ENCODE measurements at regions not wholly inside any gene's neighbourhood (a gene's known extent, or its start where the extent isn't known, plus 50 kb on each side); places are given as distances from the start of the nearest gene placed in this dataset.

- H3K27ac ChIP-seq, result peak overlapping the region; percentile 68
- TF ChIP-seq, protein P1, sequence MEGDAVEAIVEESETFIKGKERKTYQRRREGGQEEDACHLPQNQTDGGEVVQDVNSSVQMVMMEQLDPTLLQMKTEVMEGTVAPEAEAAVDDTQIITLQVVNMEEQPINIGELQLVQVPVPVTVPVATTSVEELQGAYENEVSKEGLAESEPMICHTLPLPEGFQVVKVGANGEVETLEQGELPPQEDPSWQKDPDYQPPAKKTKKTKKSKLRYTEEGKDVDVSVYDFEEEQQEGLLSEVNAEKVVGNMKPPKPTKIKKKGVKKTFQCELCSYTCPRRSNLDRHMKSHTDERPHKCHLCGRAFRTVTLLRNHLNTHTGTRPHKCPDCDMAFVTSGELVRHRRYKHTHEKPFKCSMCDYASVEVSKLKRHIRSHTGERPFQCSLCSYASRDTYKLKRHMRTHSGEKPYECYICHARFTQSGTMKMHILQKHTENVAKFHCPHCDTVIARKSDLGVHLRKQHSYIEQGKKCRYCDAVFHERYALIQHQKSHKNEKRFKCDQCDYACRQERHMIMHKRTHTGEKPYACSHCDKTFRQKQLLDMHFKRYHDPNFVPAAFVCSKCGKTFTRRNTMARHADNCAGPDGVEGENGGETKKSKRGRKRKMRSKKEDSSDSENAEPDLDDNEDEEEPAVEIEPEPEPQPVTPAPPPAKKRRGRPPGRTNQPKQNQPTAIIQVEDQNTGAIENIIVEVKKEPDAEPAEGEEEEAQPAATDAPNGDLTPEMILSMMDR (IDR thresholded peaks at IDR 0.05), result no peak
- no peak for TF ChIP-seq ZFX (IDR thresholded peaks at IDR 0.05; ENCODE audit: borderline replicate concordance)
Measured at GRCh38 chr15:92805080-92805690, 94.9 kb upstream of the CHD2 start.

DNA sequence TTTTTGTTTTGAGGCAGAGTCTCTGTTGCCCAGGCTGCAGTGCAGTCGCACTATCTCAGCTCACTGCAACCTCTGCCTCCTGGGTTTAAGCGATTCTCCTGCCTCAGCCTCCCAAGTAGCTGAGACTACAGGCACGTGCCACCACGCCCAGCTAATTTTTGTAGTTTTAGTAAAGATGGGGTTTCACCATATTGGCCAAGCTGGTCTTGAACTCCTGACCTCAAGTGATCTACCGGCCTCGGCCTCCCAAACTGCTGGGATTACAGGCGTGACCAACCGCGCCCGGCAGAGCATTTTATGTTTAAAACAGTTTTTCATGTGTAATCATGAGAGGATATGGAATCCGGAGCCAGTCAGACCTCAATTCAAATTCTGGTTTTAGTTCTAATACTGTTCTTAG is 94.0 kb upstream of the CHD2 start:
- peak overlapping the region; percentile 68 for H3K27ac ChIP-seq

DNA sequence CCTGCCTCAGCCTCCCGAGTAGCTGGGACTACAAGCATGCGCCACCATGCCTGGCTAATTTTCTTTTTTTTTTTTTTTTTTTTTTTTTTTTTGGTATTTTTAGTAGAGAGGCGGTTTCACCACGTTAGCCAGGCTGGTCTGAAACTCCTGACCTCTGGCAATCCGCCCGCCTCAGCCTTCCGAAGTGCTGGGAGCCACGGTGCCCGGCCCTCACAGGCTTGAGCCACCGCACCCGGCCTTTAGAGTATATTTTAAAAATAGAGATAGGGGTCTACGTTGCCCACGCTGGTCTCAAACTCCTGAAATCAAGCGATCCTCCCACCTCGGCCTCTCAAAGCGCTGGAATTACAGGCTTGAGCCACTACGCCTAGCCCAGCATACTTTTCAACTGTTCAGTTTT is 93.4 kb upstream of the CHD2 start:
- H3K27ac ChIP-seq, result peak overlapping the region; percentile 100; the same call in 1 of the 2 replicates
- TF ChIP-seq ZFX (IDR thresholded peaks at IDR 0.05; ENCODE audit: borderline replicate concordance), result no peak
- TF ChIP-seq, protein P1 (IDR thresholded peaks at IDR 0.05), result no peak

GRCh38 chr15:92807971-92808571 is 92.1 kb upstream of the CHD2 start:
- TF ChIP-seq, protein P1 (IDR thresholded peaks at IDR 0.05), result no peak
- TF ChIP-seq ZFX (IDR thresholded peaks at IDR 0.05; ENCODE audit: borderline replicate concordance), result no peak
- peak overlapping the region; percentile 100 for H3K27ac ChIP-seq

GRCh38 chr15:92808598-92809063 is 91.5 kb upstream of the CHD2 start:
- peak overlapping the region; percentile 100 for H3K27ac ChIP-seq
- TF ChIP-seq, protein P1 (IDR thresholded peaks at IDR 0.05), result no peak
- TF ChIP-seq ZFX (IDR thresholded peaks at IDR 0.05; ENCODE audit: borderline replicate concordance), result no peak

GRCh38 chr15:92809064-92809879 is 90.9 kb upstream of the CHD2 start:
- no peak for TF ChIP-seq ZFX (IDR thresholded peaks at IDR 0.05; ENCODE audit: borderline replicate concordance)
- TF ChIP-seq, protein P1 (IDR thresholded peaks at IDR 0.05), result peak; percentile 98
- peak overlapping the region; percentile 100 for H3K27ac ChIP-seq

- TF ChIP-seq, protein P1 (IDR thresholded peaks at IDR 0.05), result no peak
- no peak for TF ChIP-seq ZFX (IDR thresholded peaks at IDR 0.05; ENCODE audit: borderline replicate concordance)
- peak overlapping the region; percentile 100 for H3K27ac ChIP-seq
Measured at GRCh38 chr15:92809880-92810361, 90.2 kb upstream of the CHD2 start.

Measured in 22Rv1 (cell line).